Colonic mucosa (tissue), 4 donors: ENCODE measurements at regions not wholly inside any gene's neighbourhood (a gene's known extent, or its start where the extent isn't known, plus 50 kb on each side); places are given as distances from the start of the nearest gene placed in this dataset.

Experiments
- DNase-seq: peaks from one replicate; pipeline ENCODE4 v3.0.0-alpha.2; 2020
- H3K27ac ChIP-seq: fragments of 200-600 bp; one replicate; pipeline ENCODE4 v1.8.0; 2021
- H3K27me3 ChIP-seq: fragments of 200-600 bp; one replicate; pipeline ENCODE4 v1.8.0; 2021
- H3K36me3 ChIP-seq: fragments of 200-600 bp; one replicate; pipeline ENCODE4 v1.8.0; 2021
- H3K4me1 ChIP-seq: fragments of 200-600 bp; one replicate; pipeline ENCODE4 v1.8.0; 2021; ENCODE audit warnings: mild to moderate bottlenecking
- H3K4me3 ChIP-seq: fragments of 200-600 bp; one replicate; pipeline ENCODE4 v1.8.0; 2021
- H3K9ac ChIP-seq, 2 donors: one replicate each; pipeline ENCODE4 v1.7.0; 2013; ENCODE audit warnings: control low read depth in 2 of 2, low read depth in 2 of 2, low read length in 2 of 2
- H3K9me3 ChIP-seq: fragments of 200-600 bp; one replicate; pipeline ENCODE4 v1.8.0; 2021
- CTCF ChIP-seq: fragments of 200-600 bp; IDR thresholded peaks from one replicate; pipeline ENCODE4 v1.8.0; 2022; ENCODE audit warnings: antibody characterized with exemption, mild to moderate bottlenecking
- intact Hi-C: fragments of 100-400 bp; cut with DNase I; formaldehyde crosslinking; loops from one replicate; pipeline ENCODE4 v1.14.1; 2022
- donor health status: healthy.
- donor health status: DM: no; HTN: no; CAD: no.
- donor health status: DM: no; HTN: no; CAD: no.

DNA sequence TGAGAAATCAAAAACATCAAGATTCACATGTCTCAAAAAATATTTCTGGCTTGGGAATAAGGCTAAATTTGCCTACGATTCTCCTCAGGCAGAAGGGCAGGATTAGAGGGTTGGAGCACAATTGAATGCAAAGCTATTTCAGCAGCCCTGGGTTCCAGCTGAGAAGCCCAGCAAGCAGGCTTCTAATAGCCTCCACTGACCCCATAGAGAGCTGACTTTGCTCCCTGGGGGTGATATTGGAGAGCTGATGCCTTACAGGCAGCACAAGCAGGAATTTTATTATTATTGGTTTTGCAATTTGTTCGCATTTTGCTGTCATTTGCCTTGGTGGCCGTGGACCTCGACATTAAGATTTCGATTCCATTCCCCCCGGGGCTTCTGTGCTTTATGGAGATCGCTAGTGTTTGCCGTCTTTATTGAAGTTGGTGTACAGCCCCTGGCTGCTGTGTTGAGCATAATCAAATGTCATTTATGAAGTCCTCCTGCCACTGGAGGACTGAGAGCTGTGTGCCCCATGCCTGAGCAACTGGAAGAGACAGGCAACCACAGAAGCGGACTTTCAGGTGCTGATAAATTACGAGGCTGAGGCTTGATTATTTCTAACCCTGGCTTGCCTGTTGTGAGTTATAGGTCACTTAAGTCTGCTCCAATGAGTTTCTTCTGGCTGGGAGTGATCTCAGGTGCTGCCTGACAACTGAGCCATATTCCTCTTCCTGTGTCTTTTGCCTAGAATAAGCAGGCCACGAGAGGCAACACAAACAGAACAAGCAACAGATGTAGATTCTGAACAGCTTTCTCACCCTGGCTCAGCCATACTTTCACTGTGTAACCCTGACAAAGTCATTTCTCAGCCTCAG, 518.4 kb upstream of the CAMK1G start:
- intact Hi-C loops: no loop called here
- DNase-seq: no peak
- H3K27me3 ChIP-seq: no peaks in the 10 kb centered on the region
- no peaks in the 10 kb centered on the region for H3K4me1 ChIP-seq
- no peaks in the 10 kb centered on the region for H3K36me3 ChIP-seq
- TF ChIP-seq CTCF: no peak
- no peak overlapping the region for H3K4me3 ChIP-seq
- no peaks in the 10 kb centered on the region for H3K9me3 ChIP-seq
- no peak overlapping the region for H3K9ac ChIP-seq
- H3K27ac ChIP-seq: no peak overlapping the region

DNA sequence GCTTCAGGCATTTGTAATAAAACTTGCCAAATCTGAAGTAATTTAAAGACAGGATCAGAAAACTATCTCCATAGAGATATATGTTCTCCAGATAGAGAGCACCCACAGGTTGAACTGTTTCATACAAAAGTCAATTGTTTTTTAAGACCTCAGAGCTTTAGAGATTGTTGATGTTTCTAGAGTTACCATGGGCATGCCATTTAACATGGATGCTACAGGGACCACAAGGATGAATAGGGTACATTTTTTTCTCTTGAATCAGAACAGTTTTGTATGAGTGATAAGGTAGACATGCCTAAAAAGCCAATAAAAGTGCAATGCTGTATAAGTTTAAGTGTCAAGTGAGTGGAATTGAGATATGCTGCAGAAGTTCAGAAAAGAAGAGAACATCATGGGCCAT, 511.0 kb upstream of the CAMK1G start:
- H3K4me1 ChIP-seq: no peaks in the 10 kb centered on the region
- H3K27ac ChIP-seq: no peak overlapping the region
- TF ChIP-seq CTCF: no peak
- no peaks in the 10 kb centered on the region for H3K36me3 ChIP-seq
- H3K9ac ChIP-seq: no peak overlapping the region
- DNase-seq: no peak
- no peaks in the 10 kb centered on the region for H3K9me3 ChIP-seq
- intact Hi-C loops: no loop called here
- no peak overlapping the region for H3K4me3 ChIP-seq
- no peaks in the 10 kb centered on the region for H3K27me3 ChIP-seq

- intact Hi-C loops: no loop called here
- H3K4me1 ChIP-seq: no peaks in the 10 kb centered on the region
- no peak overlapping the region for H3K27ac ChIP-seq
- no peak overlapping the region for H3K9ac ChIP-seq
- H3K9me3 ChIP-seq: no peaks in the 10 kb centered on the region
- no peak overlapping the region for H3K4me3 ChIP-seq
- no peak for DNase-seq
- no peaks in the 10 kb centered on the region for H3K36me3 ChIP-seq
- TF ChIP-seq CTCF: no peak
- H3K27me3 ChIP-seq: no peaks in the 10 kb centered on the region
These were observed 509.6 kb upstream of the CAMK1G start for GRCh38 chr1:209073879-209074278.

- intact Hi-C loops: no loop called here
- DNase-seq: no peak
- no peaks in the 10 kb centered on the region for H3K27me3 ChIP-seq
- no peak overlapping the region for H3K27ac ChIP-seq
- no peaks in the 10 kb centered on the region for H3K4me1 ChIP-seq
- H3K9me3 ChIP-seq: no peaks in the 10 kb centered on the region
- H3K36me3 ChIP-seq: no peaks in the 10 kb centered on the region
- no peak for TF ChIP-seq CTCF
- no peak overlapping the region for H3K9ac ChIP-seq
- H3K4me3 ChIP-seq: no peak overlapping the region
These were observed 508.8 kb upstream of the CAMK1G start for GRCh38 chr1:209074575-209075250.

- no peaks in the 10 kb centered on the region for H3K9me3 ChIP-seq
- intact Hi-C loops: no loop called here
- H3K4me1 ChIP-seq: no peaks in the 10 kb centered on the region
- DNase-seq: no peak
- H3K27ac ChIP-seq: no peak overlapping the region
- H3K27me3 ChIP-seq: no peaks in the 10 kb centered on the region
- no peaks in the 10 kb centered on the region for H3K36me3 ChIP-seq
- H3K9ac ChIP-seq: no peak overlapping the region
- no peak overlapping the region for H3K4me3 ChIP-seq
- no peak for TF ChIP-seq CTCF
These were observed 506.8 kb upstream of the CAMK1G start for GRCh38 chr1:209076688-209077087.
